HG03558 (cell line): ENCODE measurements at regions not wholly inside any gene's neighbourhood (a gene's known extent, or its start where the extent isn't known, plus 50 kb on each side); places are given as distances from the start of the nearest gene placed in this dataset.

Source experiments
- ATAC-seq: cut with Tn5 transposase; IDR thresholded peaks from one replicate; pipeline ENCODE4 v1.9.1; 2021; ENCODE audit warnings: moderate number of reproducible peaks; ENCODE audit not compliant: unreplicated experiment; ENCODE audit errors: extremely low read depth

DNA sequence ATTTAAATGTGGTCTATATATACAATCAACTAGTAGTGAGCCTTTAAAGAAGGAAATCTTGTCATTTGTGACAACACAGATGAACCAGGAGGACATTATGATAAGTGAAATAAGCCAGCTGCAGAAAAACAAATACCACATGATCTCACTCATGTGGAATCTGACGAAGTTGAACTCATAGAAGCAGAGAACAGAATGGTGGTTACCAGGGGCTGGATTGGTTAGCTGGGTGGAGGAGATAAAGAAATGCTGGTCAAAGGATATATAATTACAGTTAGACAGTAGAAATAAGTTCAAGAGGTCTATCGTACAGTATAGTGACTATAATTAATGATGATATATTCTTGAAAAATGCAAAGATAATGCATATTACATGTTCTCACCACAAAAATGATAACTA is 267.9 kb downstream of the FBXO15 start:
- ATAC-seq, result no peak

DNA sequence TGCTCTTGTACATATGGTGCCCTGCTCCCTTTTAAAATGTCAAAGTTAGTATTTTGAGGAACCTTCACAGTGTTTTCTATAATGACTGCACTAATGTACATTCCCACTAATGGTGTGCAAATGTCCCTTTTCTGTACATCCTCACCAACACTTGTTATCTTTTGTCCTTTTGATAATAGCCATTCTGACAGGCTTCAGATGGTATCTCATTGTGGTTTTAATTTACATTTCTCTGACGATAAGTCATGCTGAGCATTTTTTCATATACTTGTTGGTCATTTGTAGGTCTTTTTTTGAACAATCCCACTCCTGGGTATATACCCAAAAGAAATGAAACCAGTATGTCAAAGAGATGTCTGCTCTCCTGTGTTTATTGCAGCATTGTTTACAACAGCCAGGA is 268.3 kb downstream of the FBXO15 start:
- no peak for ATAC-seq

DNA sequence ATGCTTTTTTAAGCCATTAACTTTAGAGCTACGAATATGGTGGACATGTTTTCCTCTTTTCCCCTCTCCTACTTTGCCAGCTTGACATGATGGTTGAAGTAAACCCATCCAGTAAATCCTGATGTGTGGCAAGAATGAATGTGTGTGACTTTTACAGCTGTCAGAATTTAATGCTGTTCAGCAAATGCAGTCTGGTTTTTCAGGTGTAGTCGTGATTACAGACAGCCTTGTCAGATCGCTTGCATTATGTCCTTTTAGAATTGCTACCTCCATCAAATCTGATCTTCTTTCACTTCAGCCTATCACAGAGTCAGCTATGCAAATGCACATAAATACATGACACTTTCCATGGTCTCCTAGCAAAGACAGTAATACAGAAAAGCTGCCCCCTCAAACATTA is 278.5 kb downstream of the FBXO15 start:
- no peak for ATAC-seq

GRCh38 chr18:73861771-73862170 is 285.9 kb downstream of the FBXO15 start:
- ATAC-seq, result no peak

GRCh38 chr18:73859837-73860397 is 287.7 kb downstream of the FBXO15 start:
- ATAC-seq, result no peak

DNA sequence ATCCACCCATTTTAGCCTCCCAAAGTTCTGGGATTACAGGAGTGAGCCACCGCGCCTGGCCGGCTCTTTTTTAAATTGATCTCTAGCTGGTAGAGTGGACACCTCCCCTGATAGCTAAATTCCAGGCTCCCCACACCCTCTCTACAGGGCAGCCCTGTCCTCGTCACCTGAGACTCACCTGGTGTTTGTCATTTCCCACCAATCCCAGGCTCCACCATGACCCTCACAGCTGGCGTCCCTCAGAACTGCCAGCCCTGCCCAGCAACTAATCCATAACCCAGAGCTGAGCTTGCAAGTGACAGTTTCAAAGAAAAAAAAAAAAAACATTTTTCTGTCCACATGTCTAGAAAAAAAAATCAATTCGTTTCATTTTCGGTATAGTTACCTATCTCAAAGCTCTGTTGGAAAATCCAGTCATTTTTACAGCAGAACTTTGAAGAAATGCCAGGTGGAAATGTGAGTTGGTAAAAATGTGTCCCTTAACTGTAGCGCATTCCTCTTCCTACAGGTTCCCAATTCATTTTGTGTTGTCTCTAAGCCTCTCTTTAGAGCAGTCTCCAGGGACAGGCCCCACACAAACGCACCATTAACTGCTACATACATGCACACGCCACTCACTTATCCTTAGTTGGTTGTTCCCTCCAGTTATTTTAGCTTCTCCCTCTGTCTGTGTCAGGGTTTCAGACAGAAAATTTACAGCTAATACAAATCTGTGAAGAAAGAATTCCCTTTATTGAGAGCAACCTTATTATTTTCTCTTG is 294.7 kb downstream of the FBXO15 start:
- ATAC-seq, result no peak

GRCh38 chr18:73850782-73851181 is 296.9 kb downstream of the FBXO15 start:
- ATAC-seq, result no peak

GRCh38 chr18:73848656-73849055 is 299.0 kb downstream of the FBXO15 start:
- ATAC-seq, result no peak

DNA sequence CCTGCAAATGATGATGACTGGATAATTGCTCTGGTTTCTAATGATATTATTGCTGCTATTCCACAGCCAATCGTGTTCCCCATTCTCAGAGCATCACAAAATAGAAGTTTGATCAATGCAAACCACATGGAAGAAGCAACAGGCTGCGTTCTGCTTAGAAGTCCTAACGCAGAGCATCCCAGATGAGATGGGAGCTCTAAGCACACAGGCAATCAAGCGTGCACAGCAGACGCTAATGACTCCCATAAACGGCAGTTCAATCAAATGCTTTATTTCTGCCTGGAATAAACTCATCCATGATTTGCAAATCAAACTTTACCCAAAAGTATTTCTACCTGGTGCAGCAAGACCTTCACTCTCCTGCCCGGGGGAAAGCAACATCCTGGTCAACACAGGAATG is 304.2 kb downstream of the FBXO15 start:
- ATAC-seq, result no peak

DNA sequence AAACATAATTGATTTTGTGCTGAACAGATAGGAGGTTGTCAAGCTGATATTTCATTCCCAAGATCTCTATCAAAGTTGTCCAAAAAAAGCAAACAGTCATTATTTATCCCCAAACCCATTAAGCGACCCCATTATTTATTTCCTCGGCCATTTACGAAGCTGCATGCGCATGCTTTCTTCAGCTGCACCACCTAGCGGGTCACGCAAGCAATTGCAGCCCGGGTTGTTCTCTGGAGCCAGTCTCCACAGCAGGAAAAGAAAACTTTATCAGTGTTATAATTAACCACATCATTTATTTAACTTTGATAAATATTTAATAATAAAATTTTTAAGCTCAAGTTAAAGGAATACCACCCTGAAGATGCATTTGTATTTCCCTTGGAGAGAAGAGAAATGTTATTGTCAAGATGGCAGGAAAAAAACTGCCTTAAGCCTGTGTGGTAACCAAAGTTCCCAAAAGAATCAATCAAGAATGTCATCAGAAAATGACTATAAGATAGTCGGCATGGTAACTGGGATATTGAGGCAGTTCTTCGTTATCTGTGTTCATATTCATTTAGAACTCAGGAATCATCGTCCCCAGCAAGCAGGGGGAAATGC is 304.7 kb downstream of the FBXO15 start:
- ATAC-seq, result peak; percentile 67

- no peak for ATAC-seq
These were observed 306.0 kb downstream of the FBXO15 start for GRCh38 chr18:73841661-73842060.

- ATAC-seq, result no peak
These were observed 307.2 kb downstream of the FBXO15 start for GRCh38 chr18:73840319-73840945.

DNA sequence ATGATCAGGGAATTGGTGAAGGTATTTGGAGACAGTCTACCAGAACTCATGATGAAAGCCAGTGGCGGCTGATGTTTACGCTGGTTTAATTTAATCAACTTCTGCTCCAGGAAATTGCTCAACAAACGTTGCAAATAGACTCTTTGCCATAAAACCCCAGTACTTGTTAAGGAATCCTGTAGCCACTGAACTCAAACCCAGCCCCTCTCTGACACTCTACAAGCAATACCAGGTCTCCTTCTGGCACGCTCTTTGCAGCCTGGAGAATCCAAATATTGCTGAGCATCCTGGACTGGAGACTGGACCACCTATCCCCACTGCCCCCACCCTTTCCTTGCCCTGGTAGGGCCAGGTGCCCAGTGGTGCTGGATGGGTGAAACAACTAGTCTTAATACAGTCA is 308.2 kb downstream of the FBXO15 start:
- no peak for ATAC-seq

DNA sequence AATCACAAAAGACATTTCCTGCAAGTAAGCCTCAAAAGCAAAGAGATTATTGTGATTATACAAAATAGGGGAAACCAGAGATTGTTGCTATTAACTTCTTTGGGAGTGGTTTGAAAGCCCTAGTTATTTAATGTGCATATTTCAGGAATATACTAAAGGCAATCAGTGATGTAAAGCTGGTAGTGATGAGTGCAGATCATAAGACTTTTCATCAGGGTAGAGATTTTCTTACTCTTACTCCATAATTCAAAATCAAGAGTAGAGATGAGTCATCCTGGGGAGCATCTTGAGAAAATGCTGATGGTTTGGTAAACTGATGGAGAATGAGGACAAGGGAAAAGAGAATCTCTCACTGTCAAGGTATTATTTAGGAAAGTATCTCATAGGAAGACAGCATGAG is 309.5 kb downstream of the FBXO15 start:
- no peak for ATAC-seq

DNA sequence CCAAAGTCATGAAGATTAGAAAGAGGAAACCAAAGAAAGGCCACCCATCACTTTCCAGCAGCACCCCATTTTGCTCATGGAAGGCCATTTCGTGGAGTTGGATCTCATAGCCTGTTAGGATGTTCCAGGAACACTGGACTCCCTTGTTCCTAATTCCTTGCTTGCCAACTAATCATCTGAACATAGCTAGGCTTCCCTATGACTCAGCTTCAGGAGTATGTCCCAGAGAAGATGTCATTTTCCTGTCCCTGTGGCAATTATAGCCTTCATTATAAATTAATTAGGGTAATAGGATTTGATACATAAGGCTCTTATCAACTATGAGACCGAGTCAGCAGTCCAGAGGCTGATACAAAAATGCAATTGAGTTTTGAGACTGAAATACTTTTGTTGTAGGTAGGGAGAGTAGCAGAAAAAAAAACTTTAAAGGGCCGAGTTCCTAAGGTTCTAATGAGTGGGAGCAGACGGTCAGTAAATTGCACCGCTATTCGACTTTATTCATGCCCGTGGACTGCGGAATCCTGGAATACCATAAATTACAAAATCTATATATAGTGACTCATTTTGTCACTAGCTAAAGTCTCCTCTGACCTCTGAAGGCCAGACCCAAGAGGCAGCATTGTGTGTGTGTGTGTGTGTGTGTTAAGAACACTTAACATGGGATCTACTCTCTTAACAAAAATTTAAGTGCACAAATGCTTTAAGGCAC is 311.8 kb downstream of the FBXO15 start:
- ATAC-seq, result no peak

- no peak for ATAC-seq
These were observed 312.6 kb downstream of the FBXO15 start for GRCh38 chr18:73835039-73835438.

DNA sequence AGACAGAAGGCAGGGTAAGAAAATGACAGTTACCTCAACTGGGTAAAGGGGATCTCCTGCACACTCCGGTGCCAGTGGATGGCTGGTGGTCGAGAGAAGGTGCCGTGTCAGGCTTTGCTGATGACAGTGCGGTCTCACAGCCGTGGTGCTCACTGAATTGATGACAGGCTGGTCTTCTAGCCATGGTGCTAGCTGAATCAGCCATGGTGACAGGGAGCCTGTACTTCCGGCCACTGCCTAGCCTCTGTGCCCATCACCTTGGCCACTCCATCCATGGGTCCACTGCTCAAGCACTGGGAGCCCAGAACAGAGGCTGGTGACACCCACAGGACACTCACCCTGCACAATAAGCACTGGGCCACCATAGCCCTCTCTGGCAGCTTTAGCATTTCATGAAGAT is 315.9 kb downstream of the FBXO15 start:
- ATAC-seq, result no peak

- no peak for ATAC-seq
These were observed 318.5 kb downstream of the FBXO15 start for GRCh38 chr18:73829146-73829545.

GRCh38 chr18:73827801-73828200 is 319.8 kb downstream of the FBXO15 start:
- ATAC-seq, result no peak

GRCh38 chr18:73826098-73826497 is 321.5 kb downstream of the FBXO15 start:
- ATAC-seq, result no peak

DNA sequence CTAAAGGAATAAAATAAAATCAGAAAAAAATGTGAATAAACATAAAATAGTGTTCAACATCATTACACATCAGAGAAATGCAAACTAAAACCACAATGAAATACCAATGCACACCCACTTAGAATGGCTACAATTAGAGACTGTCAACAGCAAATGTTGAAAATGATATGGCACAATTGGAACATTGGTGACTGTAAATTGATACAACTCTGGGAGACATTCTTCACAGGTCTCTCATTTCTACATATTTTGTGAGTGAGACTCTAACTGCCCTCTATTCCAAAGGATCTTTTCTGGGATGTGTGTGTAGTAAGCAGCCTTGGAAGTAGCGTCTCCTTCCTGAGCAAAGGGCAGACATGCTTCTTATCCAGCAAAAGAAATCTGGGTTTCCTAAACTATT is 323.0 kb downstream of the FBXO15 start:
- no peak for ATAC-seq
